Kidney (tissue), 13 donors: ENCODE measurements at regions not wholly inside any gene's neighbourhood (a gene's known extent, or its start where the extent isn't known, plus 50 kb on each side); places are given as distances from the start of the nearest gene placed in this dataset.

Experiments used
- DNase-seq, 5 donors: peaks; one replicate each; pipeline ENCODE4 v3.0.0-alpha.2; 2013 to 2020
- FAIRE-seq: peaks from 2 replicates; lab custom pipeline; 2012; peaks lifted over from hg19 to GRCh38; lab: Jason Lieb, UNC
- H3K27ac ChIP-seq, 2 donors: one replicate each; pipeline ENCODE4 v1.7.0; 2013; ENCODE audit warnings: low read depth in 2 of 2, low read length in 2 of 2, inconsistent platforms in 1 of 2
- H3K27me3 ChIP-seq: one replicate; pipeline ENCODE4 v1.7.1; 2013; ENCODE audit warnings: low read length, inconsistent platforms; ENCODE audit not compliant: control insufficient read depth, insufficient read depth
- H3K36me3 ChIP-seq, 3 donors: one replicate each; pipeline versions ENCODE4 v1.7.0 to v1.7.1; 2013; ENCODE audit warnings: low read length in 3 of 3, control low read depth in 1 of 3, inconsistent platforms in 1 of 3; ENCODE audit not compliant: insufficient read depth in 3 of 3, control insufficient read depth in 2 of 3
- H3K4me1 ChIP-seq, 3 donors: one replicate each; pipeline versions ENCODE4 v1.7.0 to v1.7.1; 2013; ENCODE audit warnings: low read length in 3 of 3, inconsistent platforms in 1 of 3, low read depth in 1 of 3; ENCODE audit not compliant: control insufficient read depth in 2 of 3, insufficient read depth in 2 of 3
- H3K4me3 ChIP-seq, 3 donors: one replicate each; pipeline versions ENCODE4 v1.7.0 to v1.8.1; 2013; ENCODE audit warnings: low read length in 3 of 3, control low read depth in 1 of 3, inconsistent platforms in 1 of 3
- H3K9ac ChIP-seq, 3 donors: one replicate each; pipeline versions ENCODE4 v1.7.0 to v1.7.1; 2013; ENCODE audit warnings: low read length in 3 of 3, control low read depth in 1 of 3, inconsistent platforms in 1 of 3
- H3K9me3 ChIP-seq, 3 donors: one replicate each; pipeline versions ENCODE4 v1.7.0 to v1.7.1; 2013; ENCODE audit warnings: low read length in 3 of 3, control low read depth in 1 of 3, inconsistent platforms in 1 of 3; ENCODE audit not compliant: control insufficient read depth in 2 of 3, insufficient read depth in 1 of 3
- intact Hi-C: fragments of 100-400 bp; cut with DNase I; formaldehyde crosslinking; loops from one replicate; pipeline ENCODE4 v1.11.1; 2022
- TF ChIP-seq, protein P1 (sequence below): IDR thresholded peaks from 3 replicates; pipeline ENCODE4 v1.5.1; 2012; ENCODE audit warnings: mild to moderate bottlenecking, moderate library complexity, borderline replicate concordance; ENCODE audit not compliant: insufficient read depth; ENCODE audit errors: extremely low read depth
- donor health status: control.
- donor health status: control.
- donor health status: control.
- donor health status: control.
- donor health status: control.
- donor health status: DM: yes; HTN: yes; CAD: no.
- donor health status: Normal renal cell carcinoma (clear cell type).

DNA sequence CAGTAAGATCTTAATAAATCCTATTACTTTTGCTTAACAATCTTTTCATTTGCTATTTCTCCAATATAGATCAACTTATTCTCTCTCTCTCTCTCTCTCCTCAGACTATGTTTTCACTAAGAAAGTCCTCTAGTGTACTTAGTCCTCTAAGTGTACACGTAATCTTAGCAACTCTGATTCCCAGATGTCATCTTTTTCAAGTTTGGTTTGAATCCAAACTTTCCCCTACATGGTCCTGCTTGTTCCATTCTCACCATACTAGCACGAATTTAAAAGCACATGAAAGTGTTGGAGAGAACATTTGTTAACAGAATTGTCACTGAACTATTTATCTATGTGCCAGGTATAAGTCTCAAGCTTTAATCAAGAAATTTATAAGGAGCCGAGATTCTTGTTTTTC lies 202.9 kb downstream of the SPRY2 start:
- no peak for FAIRE-seq
- no peaks in the 10 kb centered on the region for H3K36me3 ChIP-seq
- no peak for DNase-seq
- TF ChIP-seq, protein P1, sequence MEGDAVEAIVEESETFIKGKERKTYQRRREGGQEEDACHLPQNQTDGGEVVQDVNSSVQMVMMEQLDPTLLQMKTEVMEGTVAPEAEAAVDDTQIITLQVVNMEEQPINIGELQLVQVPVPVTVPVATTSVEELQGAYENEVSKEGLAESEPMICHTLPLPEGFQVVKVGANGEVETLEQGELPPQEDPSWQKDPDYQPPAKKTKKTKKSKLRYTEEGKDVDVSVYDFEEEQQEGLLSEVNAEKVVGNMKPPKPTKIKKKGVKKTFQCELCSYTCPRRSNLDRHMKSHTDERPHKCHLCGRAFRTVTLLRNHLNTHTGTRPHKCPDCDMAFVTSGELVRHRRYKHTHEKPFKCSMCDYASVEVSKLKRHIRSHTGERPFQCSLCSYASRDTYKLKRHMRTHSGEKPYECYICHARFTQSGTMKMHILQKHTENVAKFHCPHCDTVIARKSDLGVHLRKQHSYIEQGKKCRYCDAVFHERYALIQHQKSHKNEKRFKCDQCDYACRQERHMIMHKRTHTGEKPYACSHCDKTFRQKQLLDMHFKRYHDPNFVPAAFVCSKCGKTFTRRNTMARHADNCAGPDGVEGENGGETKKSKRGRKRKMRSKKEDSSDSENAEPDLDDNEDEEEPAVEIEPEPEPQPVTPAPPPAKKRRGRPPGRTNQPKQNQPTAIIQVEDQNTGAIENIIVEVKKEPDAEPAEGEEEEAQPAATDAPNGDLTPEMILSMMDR: no peak
- intact Hi-C loops: no loop called here
- H3K27ac ChIP-seq: no peak overlapping the region
- no peak overlapping the region for H3K9ac ChIP-seq
- H3K27me3 ChIP-seq: no peaks in the 10 kb centered on the region
- H3K9me3 ChIP-seq: no peaks in the 10 kb centered on the region
- H3K4me3 ChIP-seq: no peak overlapping the region
- H3K4me1 ChIP-seq: peaks cover 0 to 4% (median 2%) of the 10 kb centered on the region in 3 donors

- TF ChIP-seq, protein P1: no peak
- H3K9ac ChIP-seq: no peak overlapping the region
- no peak for DNase-seq
- peaks cover 0 to 9% (median 8%) of the 10 kb centered on the region in 3 donors for H3K4me1 ChIP-seq
- no peaks in the 10 kb centered on the region for H3K9me3 ChIP-seq
- no peaks in the 10 kb centered on the region for H3K36me3 ChIP-seq
- no peak for FAIRE-seq
- H3K4me3 ChIP-seq: no peak overlapping the region
- H3K27ac ChIP-seq: no peak overlapping the region
- intact Hi-C loops: no loop called here
- H3K27me3 ChIP-seq: no peaks in the 10 kb centered on the region
Observed at GRCh38 chr13:80134346-80134745, 206.6 kb downstream of the SPRY2 start.

DNA sequence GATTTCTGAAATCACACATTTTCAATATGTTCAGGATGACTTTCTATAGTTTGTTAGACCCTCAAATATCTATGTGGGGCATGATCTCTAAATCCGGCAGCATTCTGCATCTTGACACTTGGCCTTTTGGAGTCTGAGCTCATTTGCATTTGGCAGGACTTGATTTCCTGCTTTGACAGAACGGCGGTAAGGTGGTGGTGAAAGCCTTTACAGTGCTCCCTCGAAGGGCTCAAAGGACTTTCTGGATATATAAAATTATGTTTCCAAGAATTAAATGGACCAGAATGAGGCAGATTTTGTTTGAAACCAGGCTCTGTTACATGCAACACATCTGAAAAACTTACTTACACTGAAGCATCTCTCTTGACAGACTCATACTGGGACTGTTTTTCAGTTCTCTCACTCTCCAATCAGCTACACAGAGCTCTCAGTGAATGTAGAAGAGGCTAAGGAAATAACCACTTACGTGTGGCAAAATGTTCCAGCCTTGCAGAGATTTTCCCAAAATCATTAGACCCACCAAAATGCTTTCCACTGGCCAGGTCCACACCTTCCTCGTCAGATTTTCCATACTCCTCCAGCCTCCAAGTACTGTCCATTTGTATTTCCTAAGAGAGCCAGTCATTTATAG lies 207.2 kb downstream of the SPRY2 start:
- TF ChIP-seq, protein P1: no peak
- Histone ChIP-seq H3K36me3 (no peaks in the 10 kb centered on the region), H3K4me1 (peaks cover 0 to 9% (median 8%) of the 10 kb centered on the region in 3 donors), H3K9ac (no peak overlapping the region), H3K27ac (peak overlapping the region; percentile 1 to 29), H3K9me3 (no peaks in the 10 kb centered on the region), H3K4me3 (peak overlapping the region in 2 of 3 donors; percentile 46 to 59), H3K27me3 (no peaks in the 10 kb centered on the region)
- no peak for FAIRE-seq
- intact Hi-C loops: no loop called here
- peak in 2 of 5 donors; percentile 12 to 40 for DNase-seq
